Tibial nerve (tissue), 4 donors: ENCODE measurements at regions not wholly inside any gene's neighbourhood (a gene's known extent, or its start where the extent isn't known, plus 50 kb on each side); places are given as distances from the start of the nearest gene placed in this dataset.

Experiments used
- CTCF ChIP-seq, 5 experiments: fragments of 200-600 bp in 3 of 5; fragments of 450-650 bp in 2 of 5; sonication (generic) in 3 of 5; IDR thresholded peaks; one replicate each; pipeline ENCODE4 v1.5.1; 2016 to 2019; ENCODE audit warnings: antibody characterized with exemption in 5 of 5, mild to moderate bottlenecking in 3 of 5, moderate library complexity in 2 of 5
- EP300 ChIP-seq, 2 donors: sonication (generic); formaldehyde crosslinking; IDR thresholded peaks; one replicate each; pipeline ENCODE4 v1.6.1; 2017; ENCODE audit warnings: antibody characterized with exemption in 2 of 2, mild to moderate bottlenecking in 1 of 2
- POLR2A ChIP-seq, 2 donors: fragments of 450-650 bp; IDR thresholded peaks; one replicate each; pipeline ENCODE4 v1.6.1; 2017; ENCODE audit warnings: antibody characterized with exemption in 2 of 2, mild to moderate bottlenecking in 2 of 2, moderate library complexity in 2 of 2

GRCh38 chr5:155081618-155082017, 68.1 kb downstream of the KIF4B start:
- TF ChIP-seq CTCF (IDR thresholded peaks at IDR 0.05) (no peak), POLR2A (IDR thresholded peaks at IDR 0.05) (no peak), EP300 (IDR thresholded peaks at IDR 0.05) (no peak)
